ENCODE measurements at regions not wholly inside any gene's neighbourhood (a gene's known extent, or its start where the extent isn't known, plus 50 kb on each side); places are given as distances from the start of the nearest gene placed in this dataset.

GRCh38 chr9:135255033-135255840 lies 167.8 kb downstream of the OLFM1 start:
- DNase-seq, result no peak

- no peak for DNase-seq
Observed at GRCh38 chr9:135255841-135256580, 168.5 kb downstream of the OLFM1 start.

DNA sequence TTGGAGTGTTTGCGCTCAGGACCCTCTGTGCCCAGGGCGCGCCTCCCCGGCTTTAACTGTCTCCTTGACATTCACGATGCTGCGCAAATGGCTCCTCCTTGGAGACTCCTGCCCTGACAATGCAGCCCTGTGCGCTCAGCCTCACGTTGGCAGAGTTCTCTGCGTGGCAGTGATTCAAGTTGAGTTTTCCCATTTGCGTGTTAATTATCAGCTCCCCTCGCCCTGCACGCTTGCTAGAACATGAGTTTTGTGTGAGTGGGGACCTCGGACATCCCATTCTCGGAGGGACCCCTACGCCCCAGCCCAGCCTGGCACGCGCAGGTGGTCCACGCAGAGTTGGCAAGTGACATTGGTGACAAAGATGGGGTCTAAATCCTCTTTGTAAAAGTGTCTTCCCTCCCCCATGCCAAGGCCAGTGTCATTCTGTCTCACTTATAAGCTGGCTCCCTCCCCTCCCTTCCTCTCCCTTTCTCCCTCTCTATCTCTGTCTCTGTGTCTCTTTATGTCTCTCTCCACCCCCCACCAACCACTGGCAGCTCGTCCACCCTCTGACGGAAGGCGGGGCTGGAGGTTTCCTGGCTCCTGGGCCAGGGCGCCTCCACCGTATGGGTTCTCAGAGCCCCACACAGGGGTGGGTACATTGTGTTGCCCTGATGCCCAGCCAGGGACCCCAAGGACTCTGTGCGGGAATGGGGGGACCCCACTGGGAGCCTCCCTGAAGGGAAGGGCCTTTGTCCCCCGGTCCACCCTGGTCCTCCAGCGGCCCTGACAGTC lies 169.3 kb downstream of the OLFM1 start:
- no peak for DNase-seq

- DNase-seq, result no peak
Observed at GRCh38 chr9:135258461-135258860, 171.0 kb downstream of the OLFM1 start.

DNA sequence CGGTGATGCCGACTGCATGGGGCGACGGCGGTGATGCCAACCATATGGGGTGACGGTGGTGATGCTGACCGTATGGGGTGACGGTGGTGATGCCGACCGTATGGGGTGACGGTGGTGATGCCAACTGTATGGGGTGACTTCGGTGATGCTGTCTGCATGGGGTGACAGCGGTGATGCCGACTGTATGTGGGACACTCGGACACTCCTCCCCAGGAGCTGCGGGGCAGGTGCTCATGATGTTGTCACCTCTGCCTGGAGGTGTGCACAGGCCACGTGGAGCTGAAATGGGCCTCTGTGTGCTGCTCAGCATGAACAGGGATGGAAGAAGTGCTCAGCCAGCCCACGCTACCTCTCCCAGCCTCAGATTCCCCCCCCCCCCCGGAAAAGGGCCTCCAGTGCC lies 171.8 kb downstream of the OLFM1 start:
- DNase-seq, result no peak

- no peak for DNase-seq
Observed at GRCh38 chr9:135260221-135261180, 173.0 kb downstream of the OLFM1 start.

GRCh38 chr9:135262248-135262647 lies 174.8 kb downstream of the OLFM1 start:
- no peak for DNase-seq

DNA sequence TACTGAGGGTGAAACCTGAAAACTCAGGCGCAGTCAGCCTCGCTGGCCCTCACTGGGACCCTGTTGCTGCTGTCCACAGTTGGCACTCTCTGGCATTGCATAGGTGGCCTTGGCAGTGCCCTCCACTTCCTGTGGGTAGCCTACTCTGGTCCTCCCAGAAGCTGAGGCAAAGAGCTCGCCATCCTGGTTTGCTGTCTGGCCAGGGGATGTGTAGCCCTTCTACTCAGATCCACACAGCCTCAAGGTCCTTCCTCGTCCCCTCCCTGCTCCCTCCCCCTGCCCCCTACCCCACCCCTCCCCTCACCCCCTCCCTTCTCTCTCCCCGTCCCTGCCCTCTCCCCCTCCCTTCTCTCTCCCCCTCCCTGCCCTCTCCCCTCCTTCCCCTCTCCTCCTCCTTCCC lies 176.0 kb downstream of the OLFM1 start:
- no peak for DNase-seq

GRCh38 chr9:135265931-135266330 lies 178.5 kb downstream of the OLFM1 start:
- DNase-seq, result no peak

DNA sequence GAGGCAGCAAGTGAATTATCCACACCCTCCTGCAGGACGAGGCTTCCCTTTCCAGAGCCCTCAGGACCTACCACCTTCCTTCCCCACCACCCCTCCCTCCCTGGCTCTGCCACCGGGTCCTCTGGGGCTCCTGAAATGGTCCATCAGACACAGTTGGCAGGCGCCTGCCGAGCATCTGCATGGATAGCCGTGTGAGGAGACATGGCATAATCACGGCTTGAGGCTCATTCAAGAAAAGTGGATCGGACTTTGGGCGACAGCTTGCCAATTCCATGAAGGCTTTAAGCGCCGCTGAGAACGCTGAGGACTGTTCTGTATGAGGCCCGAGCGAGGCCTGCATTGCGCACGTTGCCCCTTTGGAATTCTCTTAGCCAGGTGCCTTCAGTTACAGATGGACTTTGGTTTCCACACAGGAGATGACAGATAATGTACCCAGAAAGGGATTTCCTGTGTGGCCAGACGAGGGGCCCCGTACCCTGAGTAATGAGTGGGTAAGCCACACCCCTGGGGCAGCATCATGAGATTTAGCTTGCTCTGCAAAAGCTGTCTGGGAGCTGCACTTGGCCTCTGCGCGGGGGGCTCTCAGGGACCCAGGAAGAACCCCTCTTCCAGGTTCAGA lies 179.8 kb downstream of the OLFM1 start:
- DNase-seq, result no peak

DNA sequence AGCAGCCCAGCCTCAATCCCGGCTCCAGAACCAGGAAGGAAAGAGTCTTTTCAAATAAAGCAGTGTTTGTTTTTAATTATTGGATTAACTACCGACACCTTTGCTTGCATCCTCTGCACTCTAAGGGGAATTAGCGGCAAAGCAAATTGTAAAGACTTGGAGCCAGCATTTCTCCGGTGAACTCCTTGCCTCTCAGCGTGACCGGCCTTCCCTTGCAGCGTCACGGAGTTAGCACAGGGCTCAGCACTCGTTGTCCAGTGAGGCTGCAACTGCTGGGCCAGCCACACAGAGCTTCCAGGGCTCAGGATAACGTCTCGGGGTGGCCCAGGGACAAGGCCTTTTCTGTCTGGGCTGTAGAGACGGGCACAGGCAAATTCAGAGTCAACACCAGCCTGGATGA lies 180.6 kb downstream of the OLFM1 start:
- no peak for DNase-seq

GRCh38 chr9:135268981-135269380 lies 181.5 kb downstream of the OLFM1 start:
- no peak for DNase-seq

GRCh38 chr9:135269912-135270830 lies 182.7 kb downstream of the OLFM1 start:
- DNase-seq, result no peak

GRCh38 chr9:135271425-135271824 lies 184.0 kb downstream of the OLFM1 start:
- DNase-seq, result no peak

- no peak for DNase-seq
Observed at GRCh38 chr9:135272608-135273007, 185.1 kb downstream of the OLFM1 start.

DNA sequence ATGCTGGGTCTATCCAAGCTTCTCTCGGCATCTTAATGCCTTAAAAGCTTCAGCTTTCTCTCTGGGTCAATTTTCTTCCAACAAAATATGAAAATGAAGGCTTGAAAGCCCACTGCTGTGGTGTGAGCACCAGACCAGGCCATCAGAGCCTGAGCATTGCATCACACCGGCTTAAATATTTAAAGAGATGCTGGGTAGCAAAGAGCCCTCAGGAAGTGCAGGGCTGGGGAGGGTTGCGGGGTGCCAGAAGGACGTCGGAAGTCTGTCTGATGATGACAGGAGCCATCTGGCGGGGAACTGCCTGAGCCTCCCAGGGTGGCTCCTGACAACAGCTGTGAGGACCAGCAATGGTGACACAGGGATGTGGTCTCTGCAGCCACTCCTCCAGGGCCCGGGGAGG lies 185.5 kb downstream of the OLFM1 start:
- DNase-seq, result no peak

DNA sequence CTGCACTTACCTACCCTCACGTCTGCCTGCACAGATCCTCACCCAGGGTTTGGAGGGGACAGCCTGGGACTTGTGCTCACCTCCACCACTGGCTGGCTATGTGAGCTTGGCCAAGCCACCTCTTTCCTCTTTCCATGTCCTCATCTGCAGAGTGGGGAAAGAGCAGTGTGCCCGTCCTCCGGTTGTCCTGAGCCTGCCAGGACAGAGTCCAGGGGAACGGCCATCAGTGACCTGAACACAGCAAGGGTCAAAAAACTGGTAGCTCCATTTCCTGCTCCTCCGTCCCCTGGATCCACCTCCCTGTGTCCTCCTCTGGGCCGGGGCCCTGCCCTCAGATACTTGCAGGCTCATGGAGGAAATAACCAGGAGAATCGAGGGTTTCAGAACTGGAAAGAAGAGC lies 187.7 kb downstream of the OLFM1 start:
- DNase-seq, result no peak

DNA sequence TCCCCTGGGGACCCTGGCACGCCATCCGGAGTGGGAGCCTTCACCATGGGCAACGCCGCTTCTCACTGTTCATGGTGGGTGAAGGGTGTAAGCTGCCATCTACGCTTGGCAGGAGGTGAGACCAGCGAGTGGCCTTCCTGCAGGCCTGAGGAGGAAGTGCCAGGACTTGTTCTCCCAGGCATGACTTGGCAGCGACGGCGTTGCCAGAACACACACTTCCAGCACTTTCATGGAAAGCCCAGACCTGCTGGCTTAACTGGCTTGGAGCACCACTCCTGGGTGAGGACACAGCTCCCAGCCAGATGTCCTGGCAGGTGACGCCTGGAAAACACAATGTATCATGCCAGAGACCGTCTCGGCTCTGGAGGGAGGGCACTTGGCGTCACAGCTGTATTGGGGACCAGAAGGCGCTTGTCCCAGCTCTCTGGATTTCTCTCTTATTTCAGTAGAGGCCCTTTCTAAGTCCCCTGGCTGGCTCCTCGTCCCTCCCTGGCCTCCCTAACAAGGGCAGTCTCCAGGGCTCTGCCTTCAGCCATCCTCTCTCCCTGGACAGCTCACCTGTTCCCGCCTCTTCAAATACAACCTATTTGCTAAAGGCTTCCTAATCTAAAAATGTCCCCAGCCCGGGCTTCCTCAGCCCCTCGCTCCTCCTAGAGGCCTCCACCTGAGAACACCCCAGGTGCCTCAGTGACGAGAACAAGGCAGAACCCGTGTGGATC lies 188.3 kb downstream of the OLFM1 start:
- no peak for DNase-seq

DNA sequence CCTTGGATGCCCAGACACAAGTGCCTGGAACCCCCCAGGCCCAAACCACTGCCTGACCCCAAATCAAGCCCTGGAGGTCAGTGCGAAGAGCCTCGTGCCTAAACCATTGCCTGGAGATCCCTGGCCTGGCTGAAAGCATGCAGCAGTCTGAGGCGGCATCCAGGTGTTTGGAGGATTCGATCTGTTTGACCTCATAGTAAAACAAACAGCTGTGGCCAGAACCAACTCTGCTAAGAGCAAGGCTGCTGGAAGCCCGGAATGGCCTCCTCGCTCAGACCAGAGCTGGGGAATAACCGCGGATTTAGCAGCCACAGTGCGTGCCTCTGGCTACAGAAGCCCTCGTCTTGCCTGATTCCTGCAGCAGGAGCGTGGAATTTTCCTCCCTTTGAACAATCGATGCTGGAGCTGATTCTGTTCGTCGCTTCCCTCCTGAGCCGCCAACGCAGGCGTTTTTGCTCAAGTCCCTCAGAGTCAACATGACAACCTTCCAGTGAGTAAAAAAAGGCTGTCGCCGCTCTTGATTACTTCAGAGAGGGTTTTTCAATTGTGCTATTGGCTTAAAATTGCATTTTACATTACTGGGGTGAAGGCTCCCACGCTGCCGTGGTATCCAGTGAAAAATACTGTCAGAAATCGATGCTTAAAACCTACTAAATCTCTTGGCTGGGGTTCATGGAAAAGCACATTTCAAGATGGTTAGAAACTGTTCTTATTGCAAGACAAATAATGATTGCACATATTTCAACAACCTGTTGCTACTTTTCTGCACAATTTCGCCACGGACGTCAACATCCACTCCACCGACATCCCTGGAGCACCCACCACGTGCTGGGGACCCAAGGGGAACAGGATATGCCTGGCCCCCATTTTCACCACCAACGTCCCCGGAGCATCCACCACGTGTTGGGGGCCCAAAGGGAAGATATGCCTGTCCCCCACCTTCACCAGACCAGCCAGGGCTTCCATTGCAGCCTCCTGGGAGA lies 190.0 kb downstream of the OLFM1 start:
- DNase-seq, result no peak

All from Kasumi-1 (cell line).